ENCODE measurements at regions not wholly inside any gene's neighbourhood (a gene's known extent, or its start where the extent isn't known, plus 50 kb on each side); places are given as distances from the start of the nearest gene placed in this dataset.
A peak's percentile ranks its signal among the peaks of the same experiment; 100 is the strongest.

DNA sequence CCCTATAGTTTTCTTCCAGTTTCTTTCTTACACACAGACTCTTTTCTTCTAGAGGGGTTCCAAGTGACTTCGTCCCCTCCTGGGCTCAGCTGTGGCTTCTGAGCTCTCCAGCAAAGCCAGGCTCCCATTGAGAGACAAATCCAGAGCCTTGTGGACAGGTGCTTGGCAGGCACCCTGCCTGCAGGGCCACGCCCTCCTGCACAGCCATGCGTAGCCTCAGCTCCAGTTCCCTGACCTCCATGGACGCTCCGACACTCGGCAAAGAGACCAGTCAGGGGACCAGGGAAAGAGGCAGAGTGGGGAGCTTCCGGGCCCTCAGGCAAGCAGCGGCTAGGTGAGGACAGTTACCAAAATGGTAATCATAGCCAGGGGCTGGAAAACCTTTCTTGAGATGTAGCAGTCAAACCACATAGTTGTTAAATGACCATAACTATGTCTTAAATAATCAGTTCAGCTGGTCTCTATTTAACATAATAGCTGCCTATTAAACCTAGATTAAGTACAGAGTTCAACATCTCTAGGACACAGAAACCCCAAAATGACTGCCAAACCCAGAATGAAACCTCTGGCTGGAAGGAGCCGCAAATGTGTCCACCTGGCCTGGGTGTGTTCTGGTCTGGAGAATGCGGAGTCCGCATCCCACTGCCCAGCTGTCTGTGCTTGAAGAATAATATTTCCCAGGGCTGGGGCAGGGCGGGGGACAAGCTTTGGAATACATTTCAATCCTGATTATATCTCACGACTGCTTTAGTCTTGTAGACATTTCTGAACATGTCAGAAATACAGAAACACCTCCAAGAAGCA is 69.3 kb upstream of the RGMA start:
- no peaks in the 10 kb centered on the region for H3K36me3 Mint-ChIP-seq (ENCODE audit: insufficient read depth)
- H3K27me3 Mint-ChIP-seq, result peaks cover 0 to 8% of the 10 kb centered on the region in 2 donors
- ATAC-seq (replicated peaks), result no peak

DNA sequence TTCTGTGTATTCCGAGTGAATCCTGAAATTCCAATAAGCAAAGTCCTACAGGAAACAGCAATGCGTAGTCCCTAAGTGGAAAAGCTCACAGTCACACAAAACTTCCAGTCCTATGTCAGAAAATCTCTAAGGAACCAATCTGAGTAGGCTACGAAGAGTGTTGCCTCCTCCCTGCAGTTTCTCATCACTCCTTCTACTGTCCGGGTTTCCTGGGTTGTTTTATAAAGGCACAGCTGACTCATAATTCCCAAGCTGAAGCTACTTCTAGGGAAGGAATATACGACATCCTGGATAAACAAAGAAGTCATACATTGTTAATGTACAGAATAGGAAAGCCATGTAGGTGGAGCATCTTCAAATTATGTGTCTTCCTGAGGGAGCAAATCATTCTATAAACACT is 65.7 kb upstream of the RGMA start:
- H3K4me1 Mint-ChIP-seq (ENCODE audit: low read depth in 2 of 2), result peaks cover 24 to 32% of the 10 kb centered on the region in 2 donors
- peaks cover 3% of the 10 kb centered on the region for H3K36me3 Mint-ChIP-seq (ENCODE audit: insufficient read depth)
- peaks cover 0 to 9% of the 10 kb centered on the region in 2 donors for H3K27me3 Mint-ChIP-seq
- H3K27ac Mint-ChIP-seq, result no peak overlapping the region
- H3K9me3 Mint-ChIP-seq, result no peaks in the 10 kb centered on the region
- DNase-seq (no peak), ATAC-seq (replicated peaks) (no peak)
- no peak overlapping the region for H3K4me3 Mint-ChIP-seq

More for the DNA sequence above, 69.3 kb upstream of the RGMA start:
- Mint-ChIP-seq H3K4me3 (no peak overlapping the region), H3K27ac (no peak overlapping the region), H3K9me3 (no peaks in the 10 kb centered on the region), H3K4me1 (ENCODE audit: low read depth in 2 of 2) (peaks cover 5% of the 10 kb centered on the region in 2 donors)
- no peak for DNase-seq

DNA sequence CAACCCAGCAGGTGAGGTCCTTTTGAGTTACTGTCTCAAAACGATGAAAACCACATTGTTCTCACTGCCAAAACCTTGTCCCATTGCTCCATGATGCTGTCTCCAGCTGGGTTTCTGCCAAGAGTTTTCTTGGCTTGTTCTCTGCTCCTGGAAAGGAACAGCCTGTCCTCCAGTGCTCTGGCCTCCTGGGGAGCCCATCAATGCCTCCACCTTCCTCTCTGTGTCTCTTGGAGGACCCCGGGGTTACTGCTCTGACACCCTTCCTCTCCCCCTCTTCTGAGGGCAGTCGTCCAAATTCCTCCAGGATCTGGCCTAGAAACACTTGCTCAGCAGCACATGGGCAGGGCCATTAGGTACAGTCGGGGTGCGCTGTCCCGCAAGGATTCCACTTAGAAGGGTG is 63.9 kb upstream of the RGMA start:
- peak overlapping the region; percentile 62 to 72 for H3K4me3 Mint-ChIP-seq
- no peaks in the 10 kb centered on the region for H3K9me3 Mint-ChIP-seq
- DNase-seq (no peak), ATAC-seq (replicated peaks) (no peak)
- H3K4me1 Mint-ChIP-seq (ENCODE audit: low read depth in 2 of 2), result peaks cover 24 to 32% of the 10 kb centered on the region in 2 donors
- H3K27me3 Mint-ChIP-seq, result peaks cover 0 to 9% of the 10 kb centered on the region in 2 donors
- peaks cover 3% of the 10 kb centered on the region for H3K36me3 Mint-ChIP-seq (ENCODE audit: insufficient read depth)
- H3K27ac Mint-ChIP-seq, result peak overlapping the region in 1 of 2 donors; percentile 85

DNA sequence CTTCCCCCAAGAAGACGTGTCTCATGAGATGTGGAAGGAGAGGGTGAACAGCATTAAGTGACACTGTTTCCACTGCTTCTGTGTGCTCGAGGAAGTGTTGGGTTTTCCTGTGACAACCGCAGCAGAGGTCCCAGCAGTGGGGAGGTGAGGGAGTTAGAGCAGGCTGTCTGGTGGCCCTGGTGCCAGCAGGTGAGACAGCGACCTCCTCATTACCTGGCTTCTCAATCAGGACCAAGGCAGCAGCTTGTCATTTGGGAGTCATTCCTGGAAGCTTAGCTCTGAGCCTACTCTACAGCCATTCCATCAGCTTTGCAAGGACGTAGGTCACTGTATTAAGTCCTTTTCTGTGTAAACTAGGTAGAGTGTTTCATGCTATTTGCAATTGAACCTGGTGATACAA is 63.3 kb upstream of the RGMA start:
- Mint-ChIP-seq H3K36me3 (ENCODE audit: insufficient read depth) (peaks cover 3% of the 10 kb centered on the region), H3K27me3 (peaks cover 0 to 9% of the 10 kb centered on the region in 2 donors), H3K9me3 (no peaks in the 10 kb centered on the region), H3K4me1 (ENCODE audit: low read depth in 2 of 2) (peaks cover 26 to 32% of the 10 kb centered on the region in 2 donors), H3K27ac (no peak overlapping the region), H3K4me3 (peak overlapping the region; percentile 55 to 72)
- ATAC-seq (replicated peaks), result peak; percentile 99
- DNase-seq, result peak; percentile 57 to 60 (median 58)

DNA sequence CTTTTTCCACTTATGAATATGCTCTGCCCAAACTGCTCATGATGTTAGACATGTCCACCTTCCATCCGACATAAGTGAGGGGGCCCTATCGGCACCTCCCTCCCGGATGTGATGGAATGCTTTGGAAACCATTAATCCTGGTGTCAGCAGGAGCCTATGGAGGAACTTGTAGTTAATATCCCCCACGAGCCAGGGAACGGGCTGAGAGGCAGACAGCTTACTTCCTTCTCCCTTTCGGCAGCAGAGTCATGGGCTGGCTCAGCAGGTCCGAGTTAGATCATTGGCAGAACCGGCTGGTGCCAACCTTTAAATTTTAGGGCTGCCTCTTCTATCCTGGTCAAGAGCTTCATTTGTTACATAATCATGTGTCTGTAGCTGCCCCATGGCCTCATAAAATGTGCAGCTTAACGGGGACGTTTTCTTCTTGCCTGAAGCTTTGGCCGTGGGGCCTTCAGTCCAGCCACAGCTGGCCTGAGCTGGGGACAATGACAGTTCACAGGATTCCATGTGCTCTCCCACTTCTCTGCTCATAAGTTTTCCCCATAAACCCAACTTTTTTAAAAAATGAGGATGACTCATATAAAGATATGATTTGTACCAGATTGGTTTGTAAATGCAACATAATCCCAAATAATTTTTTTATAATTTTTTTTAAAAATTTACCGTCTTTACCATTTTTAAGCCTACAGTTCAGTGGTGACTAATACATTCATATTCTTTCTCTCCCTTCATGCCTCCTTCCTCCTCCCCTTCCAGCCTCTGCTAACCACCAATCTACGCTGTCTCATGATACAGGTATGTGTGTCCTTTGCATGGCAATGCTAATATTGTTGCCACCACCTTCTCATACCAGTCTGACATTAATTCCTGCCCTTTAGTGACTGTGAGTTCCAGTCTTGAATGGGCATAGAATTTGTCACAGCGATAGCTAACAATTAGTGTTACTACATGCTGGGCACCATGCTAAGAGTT is 62.2 kb upstream of the RGMA start:
- Mint-ChIP-seq H3K27ac (peak overlapping the region in 1 of 2 donors; percentile 20), H3K4me1 (ENCODE audit: low read depth in 2 of 2) (peaks cover 26 to 32% of the 10 kb centered on the region in 2 donors), H3K36me3 (ENCODE audit: insufficient read depth) (peaks cover 3% of the 10 kb centered on the region), H3K27me3 (peaks cover 0 to 9% of the 10 kb centered on the region in 2 donors), H3K9me3 (no peaks in the 10 kb centered on the region), H3K4me3 (peak overlapping the region in 1 of 2 donors; percentile 72)
- ATAC-seq (replicated peaks) (no peak), DNase-seq (no peak)

DNA sequence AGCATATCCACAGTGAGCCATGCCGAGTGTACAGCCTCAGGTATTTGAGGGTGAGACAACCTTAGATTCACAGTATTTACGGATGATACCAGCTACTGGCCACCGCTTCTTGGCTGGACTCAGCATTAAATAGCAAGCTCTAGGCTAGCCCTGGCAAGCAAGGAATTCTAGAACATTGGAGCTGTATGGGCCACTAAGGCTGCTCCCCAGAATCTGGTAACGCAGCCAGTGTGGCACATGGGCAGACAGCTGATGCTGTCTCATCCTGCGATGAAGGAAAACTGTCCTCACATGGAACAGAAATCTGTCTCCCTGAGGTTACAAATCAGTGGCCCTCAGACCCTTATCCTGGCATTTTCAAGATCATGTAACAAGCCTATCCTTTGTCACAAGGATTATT is 57.6 kb upstream of the RGMA start:
- Mint-ChIP-seq H3K9me3 (no peaks in the 10 kb centered on the region), H3K27me3 (peaks cover 0 to 9% of the 10 kb centered on the region in 2 donors), H3K4me1 (ENCODE audit: low read depth in 2 of 2) (peaks cover 30 to 35% of the 10 kb centered on the region in 2 donors), H3K4me3 (no peak overlapping the region), H3K27ac (no peak overlapping the region), H3K36me3 (ENCODE audit: insufficient read depth) (no peaks in the 10 kb centered on the region)
- no peak for DNase-seq
- ATAC-seq (replicated peaks), result no peak

DNA sequence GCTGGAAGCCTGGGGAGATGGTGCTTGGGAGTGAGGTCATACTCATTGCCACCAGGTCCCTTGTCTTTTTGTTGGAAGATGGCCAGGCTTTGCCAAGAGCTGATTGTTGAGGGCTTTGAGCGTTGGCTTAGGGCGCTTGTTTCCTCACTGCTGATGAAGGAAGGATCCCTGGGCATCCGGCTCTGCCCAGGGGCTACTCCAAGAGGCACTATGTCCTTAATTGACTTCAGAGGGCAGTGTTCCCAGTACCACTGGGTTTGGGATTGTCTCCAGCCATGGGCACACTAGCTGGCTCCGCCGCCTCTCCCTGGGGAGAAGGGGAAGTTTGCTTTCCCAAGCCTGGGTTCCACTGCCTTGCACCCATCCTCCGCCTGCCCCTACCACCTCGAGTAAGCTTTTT is 57.2 kb upstream of the RGMA start:
- no peak overlapping the region for H3K27ac Mint-ChIP-seq
- no peak overlapping the region for H3K4me3 Mint-ChIP-seq
- DNase-seq (no peak), ATAC-seq (replicated peaks) (no peak)
- no peaks in the 10 kb centered on the region for H3K9me3 Mint-ChIP-seq
- no peaks in the 10 kb centered on the region for H3K36me3 Mint-ChIP-seq (ENCODE audit: insufficient read depth)
- peaks cover 29 to 36% of the 10 kb centered on the region in 2 donors for H3K4me1 Mint-ChIP-seq (ENCODE audit: low read depth in 2 of 2)
- H3K27me3 Mint-ChIP-seq, result peaks cover 0 to 8% of the 10 kb centered on the region in 2 donors

DNA sequence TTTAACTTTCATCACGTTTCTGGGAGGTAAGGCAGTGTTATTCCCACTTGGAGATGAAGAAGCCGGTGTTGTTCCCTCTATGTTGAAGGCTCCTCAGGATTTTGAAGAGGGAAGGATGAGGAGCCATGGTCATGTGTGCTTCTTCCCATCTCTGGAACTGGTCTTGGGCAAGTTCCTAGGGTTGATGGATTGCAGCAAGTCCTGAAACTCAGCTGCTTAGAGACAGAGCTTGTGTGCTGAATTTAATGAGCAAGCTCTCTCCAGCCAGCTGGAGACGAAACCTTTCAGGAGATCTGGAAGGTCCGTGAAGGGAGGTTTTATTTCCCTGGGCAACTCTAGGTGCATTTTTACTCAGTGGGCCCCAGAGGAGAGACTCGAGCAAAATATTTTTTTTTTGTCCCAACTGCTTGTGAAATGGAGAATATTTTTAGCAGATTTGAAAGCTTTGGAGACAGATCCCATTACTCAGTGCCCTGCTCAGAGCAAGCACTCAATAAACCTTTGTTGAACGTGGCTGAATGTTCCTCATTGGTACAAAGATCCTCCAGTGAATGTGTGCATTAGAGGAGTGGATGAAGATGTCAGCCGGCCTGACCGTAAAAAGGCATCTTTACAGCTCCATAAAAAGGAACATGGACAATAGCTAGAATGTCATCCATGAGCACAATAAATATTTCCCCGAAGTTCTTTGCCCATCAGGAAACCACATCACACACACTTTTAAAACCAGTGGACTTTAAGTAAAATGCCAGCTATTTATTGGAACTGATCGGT is 55.6 kb upstream of the RGMA start:
- ATAC-seq (replicated peaks) (no peak), DNase-seq (no peak)
- Mint-ChIP-seq H3K36me3 (ENCODE audit: insufficient read depth) (no peaks in the 10 kb centered on the region), H3K4me1 (ENCODE audit: low read depth in 2 of 2) (peaks cover 30 to 39% of the 10 kb centered on the region in 2 donors), H3K27me3 (no peaks in the 10 kb centered on the region), H3K27ac (peak overlapping the region; percentile 1 to 53), H3K4me3 (no peak overlapping the region), H3K9me3 (no peaks in the 10 kb centered on the region)

DNA sequence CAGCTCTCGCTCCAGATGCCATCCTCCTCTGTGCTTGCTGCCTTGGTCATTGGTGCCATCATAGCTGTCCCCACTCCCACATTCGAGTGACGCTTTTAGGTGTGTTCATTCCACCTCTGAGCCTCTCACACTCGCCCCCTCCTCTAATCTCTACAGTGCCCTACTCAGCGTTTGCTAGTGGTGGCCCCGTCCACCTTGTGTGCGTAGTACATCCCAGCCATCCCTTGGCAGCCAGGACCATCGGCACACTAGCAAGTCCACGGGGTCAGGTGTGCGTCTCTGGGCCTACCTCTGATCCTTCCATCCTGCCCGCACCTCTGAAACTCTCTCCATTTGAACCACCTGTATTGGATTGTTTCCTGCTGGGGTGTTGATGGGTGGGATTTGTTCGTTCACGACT is 54.2 kb upstream of the RGMA start:
- DNase-seq, result no peak
- Mint-ChIP-seq H3K36me3 (ENCODE audit: insufficient read depth) (no peaks in the 10 kb centered on the region), H3K27me3 (no peaks in the 10 kb centered on the region), H3K4me3 (no peak overlapping the region), H3K27ac (peak overlapping the region in 1 of 2 donors; percentile 42), H3K4me1 (ENCODE audit: low read depth in 2 of 2) (peaks cover 36 to 47% of the 10 kb centered on the region in 2 donors), H3K9me3 (no peaks in the 10 kb centered on the region)
- ATAC-seq (replicated peaks), result no peak

DNA sequence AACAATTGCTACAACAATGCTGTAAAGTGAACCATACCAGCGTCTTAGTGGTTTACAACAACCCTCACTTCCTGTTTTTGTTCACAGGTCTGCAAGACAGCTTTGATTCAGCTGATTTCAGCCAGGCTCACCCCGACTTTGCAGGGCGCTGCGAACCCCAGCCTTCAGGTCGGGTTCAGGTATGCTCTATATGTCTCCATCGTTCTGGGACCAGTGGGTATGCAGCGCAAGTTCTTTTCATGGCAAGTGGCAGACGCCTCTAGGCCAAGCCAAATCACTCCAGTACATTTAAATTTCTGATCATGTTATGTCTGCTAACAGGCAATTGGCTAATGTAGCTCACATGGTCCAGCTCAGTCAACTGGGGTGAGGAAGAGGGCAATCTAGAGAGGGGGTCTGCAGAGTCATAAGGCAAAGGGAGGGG is 52.4 kb upstream of the RGMA start:
- ATAC-seq (replicated peaks) (peak; percentile 98), DNase-seq (peak; percentile 58 to 60 (median 60))
- Mint-ChIP-seq H3K4me3 (peak overlapping the region; percentile 74 to 76), H3K9me3 (no peaks in the 10 kb centered on the region), H3K4me1 (ENCODE audit: low read depth in 2 of 2) (peaks cover 36 to 48% of the 10 kb centered on the region in 2 donors), H3K27ac (peak overlapping the region; percentile 20 to 89), H3K36me3 (ENCODE audit: insufficient read depth) (no peaks in the 10 kb centered on the region), H3K27me3 (no peaks in the 10 kb centered on the region)

DNA sequence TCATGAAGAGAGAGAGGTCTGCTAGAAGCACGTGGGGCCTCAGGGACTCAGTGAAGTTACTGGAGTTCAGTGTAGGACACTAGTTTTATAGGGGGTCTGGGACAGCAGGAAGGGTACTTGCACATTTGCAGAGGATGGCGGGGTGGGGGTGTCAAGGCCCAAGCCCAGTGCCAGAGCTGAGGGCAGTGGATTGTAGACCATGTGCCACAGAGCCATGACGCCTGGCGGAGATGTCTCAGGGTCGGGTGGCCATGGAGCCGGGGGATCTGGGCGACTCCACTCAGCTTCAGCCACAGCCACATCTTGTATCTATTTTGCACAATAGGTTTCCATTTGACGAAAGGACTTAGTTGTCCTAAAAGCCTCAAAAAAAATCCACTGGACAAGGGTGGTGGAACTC is 50.4 kb upstream of the RGMA start:
- H3K4me3 Mint-ChIP-seq, result no peak overlapping the region
- peak overlapping the region; percentile 20 to 76 for H3K27ac Mint-ChIP-seq
- ATAC-seq (replicated peaks) (no peak), DNase-seq (no peak)
- peaks cover 36 to 41% of the 10 kb centered on the region in 2 donors for H3K4me1 Mint-ChIP-seq (ENCODE audit: low read depth in 2 of 2)
- H3K36me3 Mint-ChIP-seq (ENCODE audit: insufficient read depth), result no peaks in the 10 kb centered on the region
- H3K9me3 Mint-ChIP-seq, result no peaks in the 10 kb centered on the region
- no peaks in the 10 kb centered on the region for H3K27me3 Mint-ChIP-seq

DNA sequence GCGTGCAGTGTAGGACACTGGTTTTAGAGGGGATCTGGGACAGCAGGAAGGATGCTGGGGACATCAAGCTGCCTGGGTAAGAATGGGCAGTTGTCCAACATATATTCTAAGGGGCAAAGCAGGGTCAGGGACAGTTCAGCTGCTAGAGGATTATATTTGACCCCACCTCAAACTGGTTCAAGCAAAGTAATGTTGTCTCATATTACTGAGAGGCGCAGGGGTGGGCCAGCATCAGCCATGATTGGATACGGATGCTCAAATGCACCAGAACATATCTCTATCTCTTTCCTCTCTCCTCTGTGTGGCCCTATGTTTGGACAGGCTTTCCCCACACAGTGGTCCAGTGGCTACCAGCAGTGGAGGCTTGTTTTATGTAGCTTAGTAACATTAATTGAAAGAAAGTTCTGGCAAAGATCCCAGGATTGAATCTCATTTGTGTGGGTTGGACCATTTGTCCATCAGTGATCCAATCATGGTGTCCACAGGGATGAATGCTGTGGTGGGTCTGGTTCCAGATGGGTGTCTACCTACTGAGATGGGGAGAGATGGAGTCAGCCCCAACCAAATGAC is 49.8 kb upstream of the RGMA start:
- Mint-ChIP-seq H3K27me3 (no peaks in the 10 kb centered on the region), H3K36me3 (ENCODE audit: insufficient read depth) (no peaks in the 10 kb centered on the region), H3K4me1 (ENCODE audit: low read depth in 2 of 2) (peaks cover 36 to 39% of the 10 kb centered on the region in 2 donors), H3K9me3 (no peaks in the 10 kb centered on the region), H3K27ac (peak overlapping the region; percentile 46 to 76), H3K4me3 (no peak overlapping the region)
- DNase-seq (no peak), ATAC-seq (replicated peaks) (no peak)

Measured in effector memory CD8-positive, alpha-beta T cell (primary cell).